Sigmoid colon (tissue), 6 donors: ENCODE measurements at regions not wholly inside any gene's neighbourhood (a gene's known extent, or its start where the extent isn't known, plus 50 kb on each side); places are given as distances from the start of the nearest gene placed in this dataset.

Experiments
- DNase-seq: peaks from one replicate; pipeline ENCODE4 v3.0.0-alpha.2; 2019
- H3K27ac ChIP-seq, 4 donors: fragments of 200-600 bp; sonication (generic); one replicate each; pipeline ENCODE4 v1.5.1; 2016 to 2019; ENCODE audit warnings: mild to moderate bottlenecking in 1 of 4
- H3K27me3 ChIP-seq, 3 donors: fragments of 200-600 bp; sonication (generic); one replicate each; pipeline ENCODE4 v1.5.1; 2019; ENCODE audit warnings: mild to moderate bottlenecking in 1 of 3
- H3K36me3 ChIP-seq, 4 donors: fragments of 200-600 bp; sonication (generic); one replicate each; pipeline ENCODE4 v1.5.1; 2016 to 2019
- H3K4me1 ChIP-seq, 4 donors: fragments of 200-600 bp; sonication (generic); one replicate each; pipeline ENCODE4 v1.5.1; 2017 to 2019
- H3K4me3 ChIP-seq, 4 donors: fragments of 200-600 bp; sonication (generic); one replicate each; pipeline ENCODE4 v1.5.1; 2017 to 2019; ENCODE audit warnings: mild to moderate bottlenecking in 2 of 4, moderate library complexity in 1 of 4
- H3K9me3 ChIP-seq, 4 donors: fragments of 200-600 bp in 3 of 4; sonication (generic) in 3 of 4; one replicate each; pipeline versions ENCODE4 v1.5.1 to v1.6.1; 2013 to 2019
- EP300 ChIP-seq, 4 donors: sonication (generic); formaldehyde crosslinking; IDR thresholded peaks; one replicate each; pipeline ENCODE4 v1.6.1; 2017; ENCODE audit warnings: antibody characterized with exemption in 4 of 4
- POLR2A ChIP-seq, 2 donors: fragments of 450-650 bp; IDR thresholded peaks; one replicate each; pipeline ENCODE4 v1.6.1; 2016; ENCODE audit warnings: antibody characterized with exemption in 2 of 2, mild to moderate bottlenecking in 2 of 2, moderate library complexity in 2 of 2
- POLR2AphosphoS5 ChIP-seq, 4 donors: sonication (generic); formaldehyde crosslinking; IDR thresholded peaks; one replicate each; pipeline ENCODE4 v1.6.1; 2017; ENCODE audit warnings: antibody characterized with exemption in 4 of 4
- WGBS, 2 donors: extraction: QIAGEN DNeasy Blood & Tissue Kit; methylation state at CpG; one replicate each; pipeline ENCODE4 v1.1.7; 2013; 5-methylcytosine and 5-hydroxymethylcytosine counted together
- intact Hi-C: fragments of 100-400 bp; cut with DNase I; formaldehyde crosslinking; loops from one replicate; pipeline ENCODE4 v1.15.1; 2023
- TF ChIP-seq, protein P1 (sequence below), 4 experiments: fragments of 450-650 bp in 3 of 4; fragments of 200-600 bp in 1 of 4; IDR thresholded peaks; one replicate each; pipeline ENCODE4 v1.5.1; 2016 to 2019; ENCODE audit warnings: antibody characterized with exemption in 4 of 4, mild to moderate bottlenecking in 3 of 4, moderate library complexity in 2 of 4
- donor health status: healthy with polysubstance abuse.
- donor health status: healthy.

DNA sequence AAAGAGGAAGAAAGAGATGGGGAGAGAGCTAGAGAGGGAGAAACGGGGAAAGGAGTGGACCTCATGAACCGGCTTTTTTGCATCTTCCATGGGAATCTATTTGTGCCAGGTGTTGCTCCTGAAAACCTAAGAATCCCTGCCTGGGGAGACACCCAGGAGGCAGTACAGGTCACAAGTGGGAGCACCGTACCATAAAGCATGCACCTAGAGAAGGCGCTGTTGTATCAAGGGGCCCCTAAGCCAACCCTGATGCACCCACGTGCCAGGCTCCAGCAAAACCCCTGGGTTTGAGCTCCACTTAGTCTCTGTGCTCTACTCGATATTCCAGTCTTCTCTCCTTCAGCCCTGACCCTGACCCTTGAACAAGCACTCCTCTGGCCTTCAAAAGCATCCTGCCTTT, 233.6 kb downstream of the RRAGC start:
- no peak for DNase-seq
- Histone ChIP-seq H3K27me3 (no peaks in the 10 kb centered on the region), H3K9me3 (peaks cover 0 to 3% (median 0%) of the 10 kb centered on the region in 4 donors), H3K4me1 (peaks cover 0 to 5% (median 0%) of the 10 kb centered on the region in 4 donors), H3K36me3 (no peaks in the 10 kb centered on the region), H3K27ac (no peak overlapping the region), H3K4me3 (no peak overlapping the region)
- TF ChIP-seq EP300 (IDR thresholded peaks at IDR 0.05) (no peak), POLR2A (IDR thresholded peaks at IDR 0.05) (no peak), POLR2AphosphoS5 (IDR thresholded peaks at IDR 0.05) (no peak)
- TF ChIP-seq, protein P1, sequence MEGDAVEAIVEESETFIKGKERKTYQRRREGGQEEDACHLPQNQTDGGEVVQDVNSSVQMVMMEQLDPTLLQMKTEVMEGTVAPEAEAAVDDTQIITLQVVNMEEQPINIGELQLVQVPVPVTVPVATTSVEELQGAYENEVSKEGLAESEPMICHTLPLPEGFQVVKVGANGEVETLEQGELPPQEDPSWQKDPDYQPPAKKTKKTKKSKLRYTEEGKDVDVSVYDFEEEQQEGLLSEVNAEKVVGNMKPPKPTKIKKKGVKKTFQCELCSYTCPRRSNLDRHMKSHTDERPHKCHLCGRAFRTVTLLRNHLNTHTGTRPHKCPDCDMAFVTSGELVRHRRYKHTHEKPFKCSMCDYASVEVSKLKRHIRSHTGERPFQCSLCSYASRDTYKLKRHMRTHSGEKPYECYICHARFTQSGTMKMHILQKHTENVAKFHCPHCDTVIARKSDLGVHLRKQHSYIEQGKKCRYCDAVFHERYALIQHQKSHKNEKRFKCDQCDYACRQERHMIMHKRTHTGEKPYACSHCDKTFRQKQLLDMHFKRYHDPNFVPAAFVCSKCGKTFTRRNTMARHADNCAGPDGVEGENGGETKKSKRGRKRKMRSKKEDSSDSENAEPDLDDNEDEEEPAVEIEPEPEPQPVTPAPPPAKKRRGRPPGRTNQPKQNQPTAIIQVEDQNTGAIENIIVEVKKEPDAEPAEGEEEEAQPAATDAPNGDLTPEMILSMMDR (IDR thresholded peaks at IDR 0.05) = no peak
- intact Hi-C loops = no loop called here
- WGBS, 2 donors = 67 to 77% methylated on average over 6 of the region's 6 CpGs

DNA sequence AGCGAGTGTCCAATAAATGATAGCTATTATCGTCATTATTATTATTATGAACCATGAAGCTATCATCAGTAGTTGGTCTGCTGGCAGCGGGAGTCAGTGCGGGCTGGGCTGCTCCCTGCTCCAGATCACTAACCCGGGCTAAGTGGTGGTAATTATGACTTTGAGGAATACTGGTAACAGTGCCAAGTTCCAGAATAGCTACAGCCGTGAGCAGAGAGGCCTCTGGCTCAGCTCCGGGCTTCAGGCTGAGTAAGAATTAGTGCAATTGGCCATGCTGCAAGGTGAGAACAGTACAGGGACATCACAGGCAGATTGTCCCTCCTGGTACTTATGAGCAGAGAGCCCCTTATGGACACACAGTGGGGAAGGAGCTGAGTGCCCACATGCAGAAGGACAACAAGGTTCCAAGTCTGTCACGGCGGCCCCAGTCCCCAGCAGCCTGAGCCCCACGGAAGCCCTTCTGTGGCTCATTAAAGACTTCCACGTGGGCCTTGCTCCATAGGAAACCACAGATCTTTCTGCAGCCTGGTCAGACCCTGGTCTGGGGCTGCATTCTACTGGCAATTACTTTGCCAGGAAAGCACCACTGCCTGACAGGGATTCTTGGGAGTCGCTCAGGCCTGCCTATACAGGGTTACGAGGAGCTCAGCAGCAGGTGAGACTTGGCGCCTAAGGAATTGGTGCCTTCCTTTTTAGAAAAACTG, 235.1 kb downstream of the RRAGC start:
- Histone ChIP-seq H3K4me1 (peaks cover 0 to 5% (median 0%) of the 10 kb centered on the region in 4 donors), H3K36me3 (no peaks in the 10 kb centered on the region), H3K4me3 (no peak overlapping the region), H3K27ac (no peak overlapping the region), H3K9me3 (peaks cover 0 to under 1% (median 0%) of the 10 kb centered on the region in 4 donors), H3K27me3 (no peaks in the 10 kb centered on the region)
- DNase-seq = no peak
- intact Hi-C loops = no loop called here
- TF ChIP-seq POLR2AphosphoS5 (IDR thresholded peaks at IDR 0.05) (no peak), POLR2A (IDR thresholded peaks at IDR 0.05) (no peak), EP300 (IDR thresholded peaks at IDR 0.05) (no peak)
- TF ChIP-seq, protein P1 (IDR thresholded peaks at IDR 0.05) = no peak
- WGBS, 2 donors = 67 to 79% methylated on average over 14 of the region's 14 CpGs

DNA sequence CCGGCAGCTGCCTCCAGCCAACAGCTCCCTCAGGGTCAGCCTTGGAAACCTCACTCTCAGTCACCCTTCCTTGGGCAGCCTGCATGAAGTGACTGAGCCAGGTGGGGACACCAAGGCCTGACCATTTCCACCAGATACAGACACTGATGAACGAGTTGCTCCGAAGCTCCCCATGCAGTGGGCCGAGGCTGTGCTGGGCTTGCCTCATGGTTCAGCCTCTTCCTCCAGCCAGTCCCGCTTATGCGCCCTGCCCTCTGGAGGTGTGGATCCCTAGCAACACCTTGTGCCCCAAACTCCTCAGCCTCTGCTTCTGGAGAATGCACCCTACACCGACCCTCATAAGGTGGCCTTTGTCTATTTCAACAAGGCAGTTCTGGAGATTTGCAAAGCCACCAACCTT, 236.0 kb downstream of the RRAGC start:
- no peaks in the 10 kb centered on the region for H3K36me3 ChIP-seq
- 88% methylated on average over 7 of the region's 7 CpGs for WGBS, 2 donors
- no peak overlapping the region for H3K27ac ChIP-seq
- H3K4me3 ChIP-seq = no peak overlapping the region
- H3K27me3 ChIP-seq = peaks cover 0 to 6% (median 0%) of the 10 kb centered on the region in 3 donors
- TF ChIP-seq POLR2AphosphoS5 (IDR thresholded peaks at IDR 0.05) (no peak), POLR2A (IDR thresholded peaks at IDR 0.05) (no peak), EP300 (IDR thresholded peaks at IDR 0.05) (no peak)
- TF ChIP-seq, protein P1 (IDR thresholded peaks at IDR 0.05) = no peak
- H3K9me3 ChIP-seq = no peaks in the 10 kb centered on the region
- intact Hi-C loops = no loop called here
- H3K4me1 ChIP-seq = peaks cover 0 to 5% (median 0%) of the 10 kb centered on the region in 4 donors
- DNase-seq = no peak

DNA sequence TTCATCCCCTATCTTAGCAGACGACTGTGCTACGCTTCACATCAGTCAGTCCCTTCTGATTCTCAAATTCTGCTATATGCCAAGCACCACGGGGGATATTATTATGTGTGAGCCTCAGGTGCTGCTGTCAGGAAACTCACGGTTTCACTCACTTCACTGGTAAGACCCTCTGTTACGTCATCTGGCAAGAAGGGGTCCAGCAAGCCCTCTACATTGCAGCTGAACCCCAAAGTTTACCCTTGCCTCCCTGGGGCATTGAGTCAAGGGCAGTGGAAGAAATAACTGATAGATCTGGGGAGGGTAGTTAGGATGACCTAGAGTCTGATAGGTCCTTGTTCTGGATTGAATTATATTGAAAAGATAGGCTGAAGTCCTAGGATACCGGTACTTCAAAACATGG, 237.4 kb downstream of the RRAGC start:
- WGBS, 2 donors = 86 to 90% methylated on average over 6 of the region's 6 CpGs
- Histone ChIP-seq H3K4me3 (no peak overlapping the region), H3K9me3 (no peaks in the 10 kb centered on the region), H3K27ac (no peak overlapping the region), H3K27me3 (peaks cover 0 to 6% (median 0%) of the 10 kb centered on the region in 3 donors), H3K36me3 (no peaks in the 10 kb centered on the region), H3K4me1 (peaks cover 0 to 5% (median 0%) of the 10 kb centered on the region in 4 donors)
- no peak for DNase-seq
- TF ChIP-seq POLR2A (IDR thresholded peaks at IDR 0.05) = no peak
- no peak for TF ChIP-seq EP300 (IDR thresholded peaks at IDR 0.05)
- TF ChIP-seq POLR2AphosphoS5 (IDR thresholded peaks at IDR 0.05) = no peak
- TF ChIP-seq, protein P1 (IDR thresholded peaks at IDR 0.05) = no peak
- intact Hi-C loops = no loop called here
